ENCODE measurements at regions not wholly inside any gene's neighbourhood (a gene's known extent, or its start where the extent isn't known, plus 50 kb on each side); places are given as distances from the start of the nearest gene placed in this dataset.

DNA sequence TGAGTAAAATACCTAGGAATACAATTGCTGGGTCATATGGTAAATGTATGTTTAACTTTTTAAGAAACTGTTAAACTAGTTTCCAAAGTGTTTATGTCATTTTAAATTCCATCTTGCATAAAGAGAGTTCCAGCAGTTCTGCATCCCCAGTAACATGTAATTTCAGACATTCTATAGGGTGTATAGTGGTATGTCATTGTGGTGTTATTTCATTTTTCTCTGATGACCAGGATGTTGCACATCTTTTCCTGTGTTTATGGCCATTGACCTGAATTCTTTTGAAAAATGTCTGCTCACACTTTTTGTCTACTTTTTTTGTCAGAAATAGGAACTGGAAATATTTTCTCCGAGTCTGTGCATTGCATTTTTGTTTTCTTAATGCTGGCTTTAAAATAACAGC lies 128.9 kb downstream of the TMEM200A start:
- no peak overlapping the region for H3K9ac ChIP-seq (ENCODE audit: low read length)
- H2AFZ ChIP-seq (ENCODE audit: insufficient read depth, low read length, poor library complexity) = no peak overlapping the region
- H2AK5ac ChIP-seq (ENCODE audit: low read length) = no peak overlapping the region
- no peak overlapping the region for H3K23ac ChIP-seq (ENCODE audit: low read length)
- H2BK120ac ChIP-seq (ENCODE audit: insufficient read depth, low read length, poor library complexity) = no peak overlapping the region
- no peaks in the 10 kb centered on the region for H3K79me1 ChIP-seq (ENCODE audit: low read length)
- no peaks in the 10 kb centered on the region for H3K79me2 ChIP-seq (ENCODE audit: control insufficient read depth, insufficient read depth, low read length, poor library complexity)
- H3K4ac ChIP-seq (ENCODE audit: low read depth, low read length) = no peak overlapping the region
- H2BK12ac ChIP-seq (ENCODE audit: low read length) = no peak overlapping the region
- no peak overlapping the region for H4K12ac ChIP-seq (ENCODE audit: low read depth, low read length)
- DNase-seq = peak in 1 of 2 donors; percentile 66
- H3K4me2 ChIP-seq (ENCODE audit: low read length) = no peak overlapping the region
- no CpG with 5 or more reads among the region's 1 CpG for WGBS (ENCODE audit: extremely low coverage, insufficient coverage, insufficient read length)
- H3K14ac ChIP-seq (ENCODE audit: low read length) = no peak overlapping the region
- no peaks in the 10 kb centered on the region for H3K36me3 ChIP-seq (ENCODE audit: control insufficient read depth in 1 of 2, insufficient read depth in 2 of 2, low read length in 2 of 2)
- no peaks in the 10 kb centered on the region for H3K4me1 ChIP-seq (ENCODE audit: control insufficient read depth in 1 of 2, insufficient read depth in 2 of 2, low read length in 2 of 2)
- H2BK5ac ChIP-seq (ENCODE audit: low read depth, low read length, poor library complexity) = no peak overlapping the region
- H4K8ac ChIP-seq (ENCODE audit: low read depth, low read length) = no peak overlapping the region
- H3K18ac ChIP-seq (ENCODE audit: low read length) = no peak overlapping the region
- no peak overlapping the region for H4K91ac ChIP-seq (ENCODE audit: low read depth, low read length)
- no peaks in the 10 kb centered on the region for H3K9me3 ChIP-seq (ENCODE audit: insufficient read depth, low read depth, low read length)
- H3K4me3 ChIP-seq (ENCODE audit: low read depth, low read length) = no peak overlapping the region
- H3K27me3 ChIP-seq (ENCODE audit: insufficient read depth, low read length) = no peaks in the 10 kb centered on the region
- H3K27ac ChIP-seq (ENCODE audit: low read depth, low read length) = no peak overlapping the region

DNA sequence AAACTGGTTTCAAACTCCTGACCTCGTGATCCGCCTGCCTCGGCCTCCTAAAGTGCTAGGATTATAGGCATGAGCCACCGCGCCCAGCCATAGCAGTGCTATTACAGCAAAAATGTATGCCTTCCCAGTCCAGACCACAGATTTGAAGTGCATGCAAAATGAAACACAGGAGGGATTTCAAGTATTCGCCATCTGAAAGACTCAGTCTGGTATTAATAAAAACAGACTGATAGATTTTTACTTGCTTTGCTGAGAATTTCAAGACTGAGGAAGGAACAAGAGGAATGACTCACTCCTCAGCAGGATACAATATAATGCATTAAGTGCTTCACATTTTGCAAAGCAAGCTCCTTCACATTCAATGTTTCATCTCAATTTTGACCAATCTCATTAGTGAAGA lies 134.9 kb downstream of the TMEM200A start:
- Histone ChIP-seq H4K91ac (ENCODE audit: low read depth, low read length) (no peak overlapping the region), H2AK5ac (ENCODE audit: low read length) (no peak overlapping the region), H2BK12ac (ENCODE audit: low read length) (no peak overlapping the region), H3K4ac (ENCODE audit: low read depth, low read length) (no peak overlapping the region), H4K12ac (ENCODE audit: low read depth, low read length) (no peak overlapping the region), H3K79me1 (ENCODE audit: low read length) (no peaks in the 10 kb centered on the region), H3K9ac (ENCODE audit: low read length) (no peak overlapping the region), H2AFZ (ENCODE audit: insufficient read depth, low read length, poor library complexity) (no peak overlapping the region), H3K14ac (ENCODE audit: low read length) (no peak overlapping the region), H4K8ac (ENCODE audit: low read depth, low read length) (no peak overlapping the region), H2BK5ac (ENCODE audit: low read depth, low read length, poor library complexity) (no peak overlapping the region), H3K4me2 (ENCODE audit: low read length) (no peak overlapping the region), H2BK120ac (ENCODE audit: insufficient read depth, low read length, poor library complexity) (no peak overlapping the region), H3K18ac (ENCODE audit: low read length) (no peak overlapping the region), H3K79me2 (ENCODE audit: control insufficient read depth, insufficient read depth, low read length, poor library complexity) (no peaks in the 10 kb centered on the region), H3K9me3 (ENCODE audit: insufficient read depth, low read depth, low read length) (no peaks in the 10 kb centered on the region), H3K27me3 (ENCODE audit: insufficient read depth, low read length) (no peaks in the 10 kb centered on the region), H3K23ac (ENCODE audit: low read length) (no peak overlapping the region), H3K4me1 (ENCODE audit: control insufficient read depth in 1 of 2, insufficient read depth in 2 of 2, low read length in 2 of 2) (no peaks in the 10 kb centered on the region), H3K36me3 (ENCODE audit: control insufficient read depth in 1 of 2, insufficient read depth in 2 of 2, low read length in 2 of 2) (no peaks in the 10 kb centered on the region), H3K27ac (ENCODE audit: low read depth, low read length) (no peak overlapping the region), H3K4me3 (ENCODE audit: low read depth, low read length) (no peak overlapping the region)
- peak; percentile 36 to 50 for DNase-seq
- no CpG with 5 or more reads among the region's 6 CpGs for whole genome bisulfite sequencing (ENCODE audit: extremely low coverage, insufficient coverage, insufficient read length)

DNA sequence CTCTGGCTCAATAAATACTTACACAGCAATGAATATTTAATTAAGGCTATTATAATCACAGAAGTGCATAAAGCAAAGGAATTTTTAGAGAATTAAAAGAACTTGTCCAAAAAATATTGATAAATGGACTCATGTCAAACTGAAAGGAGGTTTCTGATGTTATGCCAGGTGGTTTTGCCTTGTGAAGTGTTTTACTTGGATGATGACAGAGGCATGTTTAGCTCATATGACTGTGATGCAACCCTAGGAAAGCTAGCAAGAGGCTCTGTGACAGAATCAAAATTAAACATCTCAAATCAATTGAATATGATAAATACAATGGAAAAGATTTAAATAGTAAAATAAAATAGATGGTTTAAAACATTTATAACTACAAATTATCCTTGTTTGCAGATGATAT lies 137.3 kb downstream of the TMEM200A start:
- Histone ChIP-seq H3K79me1 (ENCODE audit: low read length) (no peaks in the 10 kb centered on the region), H3K27me3 (ENCODE audit: insufficient read depth, low read length) (no peaks in the 10 kb centered on the region), H2BK120ac (ENCODE audit: insufficient read depth, low read length, poor library complexity) (no peak overlapping the region), H3K23ac (ENCODE audit: low read length) (no peak overlapping the region), H3K79me2 (ENCODE audit: control insufficient read depth, insufficient read depth, low read length, poor library complexity) (no peaks in the 10 kb centered on the region), H2AFZ (ENCODE audit: insufficient read depth, low read length, poor library complexity) (no peak overlapping the region), H2BK5ac (ENCODE audit: low read depth, low read length, poor library complexity) (no peak overlapping the region), H3K4me3 (ENCODE audit: low read depth, low read length) (no peak overlapping the region), H3K9ac (ENCODE audit: low read length) (no peak overlapping the region), H4K91ac (ENCODE audit: low read depth, low read length) (no peak overlapping the region), H3K4me2 (ENCODE audit: low read length) (no peak overlapping the region), H3K14ac (ENCODE audit: low read length) (no peak overlapping the region), H3K9me3 (ENCODE audit: insufficient read depth, low read depth, low read length) (no peaks in the 10 kb centered on the region), H2BK12ac (ENCODE audit: low read length) (no peak overlapping the region), H4K8ac (ENCODE audit: low read depth, low read length) (no peak overlapping the region), H4K12ac (ENCODE audit: low read depth, low read length) (no peak overlapping the region), H3K36me3 (ENCODE audit: control insufficient read depth in 1 of 2, insufficient read depth in 2 of 2, low read length in 2 of 2) (no peaks in the 10 kb centered on the region), H3K4ac (ENCODE audit: low read depth, low read length) (no peak overlapping the region), H3K27ac (ENCODE audit: low read depth, low read length) (no peak overlapping the region), H3K4me1 (ENCODE audit: control insufficient read depth in 1 of 2, insufficient read depth in 2 of 2, low read length in 2 of 2) (no peaks in the 10 kb centered on the region), H3K18ac (ENCODE audit: low read length) (no peak overlapping the region), H2AK5ac (ENCODE audit: low read length) (no peak overlapping the region)
- DNase-seq = no peak

DNA sequence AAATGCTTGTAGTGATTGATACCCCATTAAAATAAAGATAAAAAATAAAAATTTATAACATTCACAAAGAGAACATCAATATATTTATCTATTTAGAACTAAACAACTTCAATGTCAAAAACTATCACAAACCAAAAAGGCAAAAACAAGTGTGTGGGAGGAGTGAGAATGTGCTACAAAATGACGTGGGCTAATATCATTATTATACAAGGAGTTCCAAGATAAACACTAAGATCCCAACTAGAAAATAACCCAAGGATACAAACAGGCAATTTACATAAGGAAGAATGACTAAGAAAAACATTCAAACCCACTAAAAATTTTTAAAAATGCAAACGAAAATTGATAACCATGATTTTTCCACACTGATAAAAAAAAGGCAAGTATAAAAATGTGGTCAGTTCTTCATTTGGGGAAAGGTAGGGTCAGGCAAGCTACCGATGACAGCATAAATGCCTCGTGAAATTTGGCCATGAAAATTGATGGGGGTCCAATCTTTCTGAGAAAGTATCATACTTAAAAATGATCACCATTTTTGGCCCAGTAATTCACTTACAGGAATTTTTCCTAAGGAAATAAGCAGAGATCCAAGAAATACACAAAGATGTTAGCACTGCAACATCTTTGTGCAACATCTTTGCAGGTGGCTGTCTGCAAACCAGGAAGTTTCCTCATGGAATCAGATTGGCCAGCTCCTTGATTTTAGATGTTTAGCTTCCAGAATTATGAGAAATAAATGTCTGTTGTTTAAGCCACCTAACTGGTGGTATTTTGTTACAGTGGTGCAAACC lies 140.2 kb downstream of the TMEM200A start:
- Histone ChIP-seq H3K79me1 (ENCODE audit: low read length) (no peaks in the 10 kb centered on the region), H3K9ac (ENCODE audit: low read length) (no peak overlapping the region), H2AK5ac (ENCODE audit: low read length) (no peak overlapping the region), H3K18ac (ENCODE audit: low read length) (no peak overlapping the region), H2AFZ (ENCODE audit: insufficient read depth, low read length, poor library complexity) (no peak overlapping the region), H4K12ac (ENCODE audit: low read depth, low read length) (no peak overlapping the region), H3K36me3 (ENCODE audit: control insufficient read depth in 1 of 2, insufficient read depth in 2 of 2, low read length in 2 of 2) (no peaks in the 10 kb centered on the region), H2BK120ac (ENCODE audit: insufficient read depth, low read length, poor library complexity) (no peak overlapping the region), H3K4ac (ENCODE audit: low read depth, low read length) (no peak overlapping the region), H4K8ac (ENCODE audit: low read depth, low read length) (no peak overlapping the region), H3K14ac (ENCODE audit: low read length) (no peak overlapping the region), H3K4me1 (ENCODE audit: control insufficient read depth in 1 of 2, insufficient read depth in 2 of 2, low read length in 2 of 2) (no peaks in the 10 kb centered on the region), H2BK5ac (ENCODE audit: low read depth, low read length, poor library complexity) (no peak overlapping the region), H3K4me2 (ENCODE audit: low read length) (no peak overlapping the region), H3K9me3 (ENCODE audit: insufficient read depth, low read depth, low read length) (no peaks in the 10 kb centered on the region), H3K27ac (ENCODE audit: low read depth, low read length) (no peak overlapping the region), H4K91ac (ENCODE audit: low read depth, low read length) (no peak overlapping the region), H3K79me2 (ENCODE audit: control insufficient read depth, insufficient read depth, low read length, poor library complexity) (no peaks in the 10 kb centered on the region), H3K23ac (ENCODE audit: low read length) (no peak overlapping the region), H3K4me3 (ENCODE audit: low read depth, low read length) (no peak overlapping the region), H2BK12ac (ENCODE audit: low read length) (no peak overlapping the region), H3K27me3 (ENCODE audit: insufficient read depth, low read length) (no peaks in the 10 kb centered on the region)
- peak in 1 of 2 donors; percentile 5 for DNase-seq
- WGBS (ENCODE audit: extremely low coverage, insufficient coverage, insufficient read length) = no CpG with 5 or more reads among the region's 4 CpGs

All from trophoblast cell (in vitro differentiated cells and primary cell).